ENCODE measurements at regions not wholly inside any gene's neighbourhood (a gene's known extent, or its start where the extent isn't known, plus 50 kb on each side); places are given as distances from the start of the nearest gene placed in this dataset.

DNA sequence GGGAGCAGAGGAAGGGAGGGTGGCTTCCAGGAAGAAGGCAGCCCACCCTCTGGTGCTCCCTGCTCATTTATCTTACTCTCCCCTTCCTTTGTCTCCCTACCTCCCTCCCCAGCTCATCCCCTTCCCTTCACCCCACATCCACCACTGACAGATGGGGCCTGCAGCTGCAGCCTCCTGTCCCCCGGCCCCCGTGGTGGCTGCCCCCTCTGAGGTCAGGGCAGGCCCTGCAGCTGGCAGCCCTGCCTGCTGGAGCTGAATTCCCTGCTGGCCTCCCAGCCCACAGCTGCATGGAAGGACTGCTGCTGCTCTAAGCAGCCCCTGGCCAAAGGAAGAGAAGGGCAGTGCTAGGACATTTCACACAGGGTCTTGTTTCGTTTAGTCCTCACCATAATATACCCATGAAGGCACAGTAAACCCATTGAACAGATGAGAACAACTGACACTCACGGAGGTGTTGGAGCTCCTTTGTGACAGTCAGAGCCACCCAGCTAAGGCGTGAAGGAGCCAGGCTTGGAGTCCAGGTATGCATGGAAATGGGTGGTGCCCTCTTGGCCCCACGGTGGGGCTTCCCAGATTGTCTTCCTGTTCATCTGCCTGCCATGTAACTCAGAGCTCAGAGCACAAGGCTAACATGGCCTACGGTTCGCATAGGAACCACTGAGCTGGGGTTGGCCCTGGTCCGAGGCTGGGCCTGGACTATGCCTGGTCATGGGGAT, 121.7 kb upstream of the PRR20G start:
- DNase-seq, result no peak
- no peaks in the 10 kb centered on the region for H3K4me1 ChIP-seq (ENCODE audit: control insufficient read depth, insufficient read depth, low read length)
- H3K9ac ChIP-seq (ENCODE audit: low read depth, low read length), result no peak overlapping the region
- dilution Hi-C loops (cut with HindIII; ENCODE audit: low sequenced_read_pairs, unreplicated experiment) (no loop called here), intact Hi-C loops (cut with micrococcal nuclease) (no loop called here), in situ Hi-C loops (cut with MboI; ENCODE audit: low sequenced_read_pairs) (no loop called here)
- no peak overlapping the region for H3K27ac ChIP-seq (ENCODE audit: insufficient read depth, low read length)
- H3K23ac ChIP-seq (ENCODE audit: low read depth, low read length), result no peak overlapping the region
- H3K27me3 ChIP-seq (ENCODE audit: control insufficient read depth, insufficient read depth, low read length), result peaks cover 33% of the 10 kb centered on the region
- H2AK5ac ChIP-seq (ENCODE audit: low read depth, low read length), result no peak overlapping the region
- H4K8ac ChIP-seq (ENCODE audit: low read depth in 2 of 2, low read length in 2 of 2), result no peak overlapping the region
- 39% methylated on average over 2 of the region's 9 CpGs; no CpG with 5 or more reads in 1 of the 2 experiments for WGBS, 2 experiments (ENCODE audit: extremely low coverage in 2 of 2, insufficient read length in 1 of 2)
- no peak overlapping the region for H3K4me3 ChIP-seq (ENCODE audit: insufficient read depth, low read depth, low read length)
- no peak overlapping the region for H4K91ac ChIP-seq (ENCODE audit: insufficient read depth, low read depth, low read length)
- H3K4me2 ChIP-seq (ENCODE audit: low read depth, low read length), result no peak overlapping the region
- no peak overlapping the region for H2AFZ ChIP-seq (replicated peaks; ENCODE audit: low read length, poor library complexity)
- BruUV-seq (replicated peaks), result no TSS peak
- no peak overlapping the region for H3K14ac ChIP-seq (replicated peaks; ENCODE audit: low read depth, low read length)
- no peak overlapping the region for H2BK120ac ChIP-seq (ENCODE audit: low read depth, low read length)
- H2AK9ac ChIP-seq (replicated peaks; ENCODE audit: low read depth, low read length, poor library complexity), result no peak overlapping the region
- ChIA-PET POLR2A (ENCODE audit: unreplicated experiment) (interaction anchor here (0.6 kb wide), 1 partner anchor 119 kb away, joined by 3 read pairs; no protein-coding TSS in a partner anchor), CTCF (no interaction called here)
- H3K36me3 ChIP-seq (ENCODE audit: control insufficient read depth, insufficient read depth, low read length), result no peaks in the 10 kb centered on the region
- no peaks in the 10 kb centered on the region for H3K9me1 ChIP-seq (ENCODE audit: insufficient read depth, low read length)
- H3K18ac ChIP-seq (ENCODE audit: low read depth, low read length), result no peak overlapping the region
- no peaks in the 10 kb centered on the region for H3K9me3 ChIP-seq (ENCODE audit: control insufficient read depth, insufficient read depth, low read length)
- H2BK5ac ChIP-seq (ENCODE audit: low read depth, low read length, poor library complexity, severe bottlenecking), result no peak overlapping the region
- no peaks in the 10 kb centered on the region for H4K20me1 ChIP-seq (ENCODE audit: insufficient read depth, low read length)
- no peak overlapping the region for H2BK20ac ChIP-seq (ENCODE audit: low read depth, low read length)
- no peak overlapping the region for H4K5ac ChIP-seq (ENCODE audit: low read depth, low read length)
- H3K56ac ChIP-seq (ENCODE audit: extremely low read depth, insufficient read depth, low read length), result no peak overlapping the region
- no peaks in the 10 kb centered on the region for H3K79me1 ChIP-seq (ENCODE audit: low read depth in 1 of 2, low read length in 2 of 2)
- ATAC-seq (ENCODE audit: low read depth), result no peak
- no peak overlapping the region for H3K4ac ChIP-seq (ENCODE audit: low read depth, low read length)
- no peak overlapping the region for H2BK15ac ChIP-seq (ENCODE audit: low read depth, low read length)
- TF ChIP-seq RFX5 (IDR thresholded peaks at IDR 0.05; ENCODE audit: low read depth, low read length), result no peak
- TF ChIP-seq MAFK (IDR thresholded peaks at IDR 0.05; ENCODE audit: low read depth, low read length), result no peak
- no peak for TF ChIP-seq MXI1 (IDR thresholded peaks at IDR 0.05; ENCODE audit: borderline replicate concordance, low read depth, low read length)
- no peak for TF ChIP-seq NFE2L2 (IDR thresholded peaks at IDR 0.05; ENCODE audit: low read depth, low read length)
- TF ChIP-seq POLR2A (IDR thresholded peaks at IDR 0.05; ENCODE audit: low read depth, low read length), result no peak
- no peak for TF ChIP-seq CHD1 (IDR thresholded peaks at IDR 0.05; ENCODE audit: low read depth, low read length)
- no peak for TF ChIP-seq CEBPB (IDR thresholded peaks at IDR 0.05; ENCODE audit: low read depth, low read length)
- TF ChIP-seq, protein P1, sequence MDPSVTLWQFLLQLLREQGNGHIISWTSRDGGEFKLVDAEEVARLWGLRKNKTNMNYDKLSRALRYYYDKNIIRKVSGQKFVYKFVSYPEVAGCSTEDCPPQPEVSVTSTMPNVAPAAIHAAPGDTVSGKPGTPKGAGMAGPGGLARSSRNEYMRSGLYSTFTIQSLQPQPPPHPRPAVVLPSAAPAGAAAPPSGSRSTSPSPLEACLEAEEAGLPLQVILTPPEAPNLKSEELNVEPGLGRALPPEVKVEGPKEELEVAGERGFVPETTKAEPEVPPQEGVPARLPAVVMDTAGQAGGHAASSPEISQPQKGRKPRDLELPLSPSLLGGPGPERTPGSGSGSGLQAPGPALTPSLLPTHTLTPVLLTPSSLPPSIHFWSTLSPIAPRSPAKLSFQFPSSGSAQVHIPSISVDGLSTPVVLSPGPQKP (IDR thresholded peaks at IDR 0.05; ENCODE audit: borderline replicate concordance, low read depth, low read length), result no peak
- TF ChIP-seq, protein P2, sequence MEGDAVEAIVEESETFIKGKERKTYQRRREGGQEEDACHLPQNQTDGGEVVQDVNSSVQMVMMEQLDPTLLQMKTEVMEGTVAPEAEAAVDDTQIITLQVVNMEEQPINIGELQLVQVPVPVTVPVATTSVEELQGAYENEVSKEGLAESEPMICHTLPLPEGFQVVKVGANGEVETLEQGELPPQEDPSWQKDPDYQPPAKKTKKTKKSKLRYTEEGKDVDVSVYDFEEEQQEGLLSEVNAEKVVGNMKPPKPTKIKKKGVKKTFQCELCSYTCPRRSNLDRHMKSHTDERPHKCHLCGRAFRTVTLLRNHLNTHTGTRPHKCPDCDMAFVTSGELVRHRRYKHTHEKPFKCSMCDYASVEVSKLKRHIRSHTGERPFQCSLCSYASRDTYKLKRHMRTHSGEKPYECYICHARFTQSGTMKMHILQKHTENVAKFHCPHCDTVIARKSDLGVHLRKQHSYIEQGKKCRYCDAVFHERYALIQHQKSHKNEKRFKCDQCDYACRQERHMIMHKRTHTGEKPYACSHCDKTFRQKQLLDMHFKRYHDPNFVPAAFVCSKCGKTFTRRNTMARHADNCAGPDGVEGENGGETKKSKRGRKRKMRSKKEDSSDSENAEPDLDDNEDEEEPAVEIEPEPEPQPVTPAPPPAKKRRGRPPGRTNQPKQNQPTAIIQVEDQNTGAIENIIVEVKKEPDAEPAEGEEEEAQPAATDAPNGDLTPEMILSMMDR (conservative IDR thresholded peaks at IDR 0.05; ENCODE audit: low read depth, low read length), result no peak
- TF ChIP-seq MAZ (IDR thresholded peaks at IDR 0.05; ENCODE audit: borderline replicate concordance, low read depth, low read length), result no peak
- TF ChIP-seq BHLHE40 (IDR thresholded peaks at IDR 0.05; ENCODE audit: low read depth, low read length), result no peak

Measured in IMR-90 (cell line).